ENCODE measurements at regions not wholly inside any gene's neighbourhood (a gene's known extent, or its start where the extent isn't known, plus 50 kb on each side); places are given as distances from the start of the nearest gene placed in this dataset.

- TF ChIP-seq ZFP3 (CRISPR knock-in tag; IDR thresholded peaks at IDR 0.05) (no peak), TSHZ2 (CRISPR knock-in tag; IDR thresholded peaks at IDR 0.05) (no peak), RARB (CRISPR knock-in tag; IDR thresholded peaks at IDR 0.05) (no peak), PPARA (CRISPR knock-in tag; IDR thresholded peaks at IDR 0.05; ENCODE audit: borderline replicate concordance) (no peak), SNAI2 (CRISPR knock-in tag; IDR thresholded peaks at IDR 0.05) (no peak), ESRRG (CRISPR knock-in tag; IDR thresholded peaks at IDR 0.05) (no peak), ARNTL (CRISPR knock-in tag; IDR thresholded peaks at IDR 0.05; ENCODE audit: borderline replicate concordance, low read depth) (no peak), PATZ1 (CRISPR knock-in tag; IDR thresholded peaks at IDR 0.05; ENCODE audit: borderline replicate concordance) (no peak), TCF4 (CRISPR knock-in tag; IDR thresholded peaks at IDR 0.05; ENCODE audit: borderline replicate concordance) (no peak), CSDC2 (CRISPR knock-in tag; IDR thresholded peaks at IDR 0.05) (no peak), OSR1 (CRISPR knock-in tag; IDR thresholded peaks at IDR 0.05) (no peak), ZFP30 (CRISPR knock-in tag; IDR thresholded peaks at IDR 0.05) (no peak), ZNF8 (CRISPR knock-in tag; IDR thresholded peaks at IDR 0.05) (no peak), ZC3H10 (CRISPR knock-in tag; IDR thresholded peaks at IDR 0.05) (no peak)
These were observed 81.3 kb upstream of the TMEM33 start for GRCh38 chr4:41853973-41854372.

Data from SK-N-SH treated with all-trans-retinoic acid at 6 μM for 48 hours (cell line).